ENCODE measurements at regions not wholly inside any gene's neighbourhood (a gene's known extent, or its start where the extent isn't known, plus 50 kb on each side); places are given as distances from the start of the nearest gene placed in this dataset.
"Not testable (repeated sequence)": the region's sequence is repeated elsewhere in the genome, so short reads cannot be mapped to it uniquely, and the experiment has no call there.

DNA sequence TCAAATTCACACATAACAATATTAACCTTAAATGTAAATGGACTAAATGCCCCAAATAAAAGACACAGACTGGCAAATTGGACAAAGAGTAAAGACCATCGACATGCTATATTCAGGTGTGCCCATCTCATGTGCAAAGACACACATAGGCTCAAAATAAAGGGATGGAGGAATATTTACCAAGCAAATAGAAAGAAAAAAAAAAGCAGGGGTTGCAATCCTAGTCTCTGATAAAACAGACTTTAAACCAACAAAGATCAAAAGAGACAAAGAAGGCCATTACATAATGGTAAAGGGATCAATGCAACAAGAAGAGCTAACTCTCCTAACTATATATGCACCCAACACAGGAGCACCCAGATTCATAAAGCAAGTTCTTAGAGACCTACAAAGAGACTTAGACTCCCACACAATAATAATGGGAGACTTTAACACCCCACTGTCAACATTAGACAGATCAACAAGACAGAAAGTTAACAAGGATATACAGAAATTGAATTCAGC lies 189.4 kb upstream of the CENPE start:
- TF ChIP-seq, protein P1, sequence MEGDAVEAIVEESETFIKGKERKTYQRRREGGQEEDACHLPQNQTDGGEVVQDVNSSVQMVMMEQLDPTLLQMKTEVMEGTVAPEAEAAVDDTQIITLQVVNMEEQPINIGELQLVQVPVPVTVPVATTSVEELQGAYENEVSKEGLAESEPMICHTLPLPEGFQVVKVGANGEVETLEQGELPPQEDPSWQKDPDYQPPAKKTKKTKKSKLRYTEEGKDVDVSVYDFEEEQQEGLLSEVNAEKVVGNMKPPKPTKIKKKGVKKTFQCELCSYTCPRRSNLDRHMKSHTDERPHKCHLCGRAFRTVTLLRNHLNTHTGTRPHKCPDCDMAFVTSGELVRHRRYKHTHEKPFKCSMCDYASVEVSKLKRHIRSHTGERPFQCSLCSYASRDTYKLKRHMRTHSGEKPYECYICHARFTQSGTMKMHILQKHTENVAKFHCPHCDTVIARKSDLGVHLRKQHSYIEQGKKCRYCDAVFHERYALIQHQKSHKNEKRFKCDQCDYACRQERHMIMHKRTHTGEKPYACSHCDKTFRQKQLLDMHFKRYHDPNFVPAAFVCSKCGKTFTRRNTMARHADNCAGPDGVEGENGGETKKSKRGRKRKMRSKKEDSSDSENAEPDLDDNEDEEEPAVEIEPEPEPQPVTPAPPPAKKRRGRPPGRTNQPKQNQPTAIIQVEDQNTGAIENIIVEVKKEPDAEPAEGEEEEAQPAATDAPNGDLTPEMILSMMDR (IDR thresholded peaks at IDR 0.05), result not testable (repeated sequence)
- not testable (repeated sequence) for TF ChIP-seq EZH2 (IDR thresholded peaks at IDR 0.05; ENCODE audit: borderline replicate concordance, insufficient read depth, low read depth, low read length, poor library complexity, severe bottlenecking)

Data from B cell (primary cell).